PC-9 (cell line): ENCODE measurements at regions not wholly inside any gene's neighbourhood (a gene's known extent, or its start where the extent isn't known, plus 50 kb on each side); places are given as distances from the start of the nearest gene placed in this dataset.

Experiments used
- EZH2 ChIP-seq: fragments of 200-600 bp; sonication (generic); IDR thresholded peaks from 2 replicates; pipeline ENCODE4 v1.8.0; 2017; ENCODE audit warnings: antibody characterized with exemption, low read depth
- TF ChIP-seq, protein P1 (sequence below): fragments of 200-600 bp; sonication (generic); conservative IDR thresholded peaks from 2 replicates; pipeline ENCODE4 v1.6.1; 2017; ENCODE audit warnings: mixed run types, antibody characterized with exemption, mild to moderate bottlenecking, moderate library complexity

DNA sequence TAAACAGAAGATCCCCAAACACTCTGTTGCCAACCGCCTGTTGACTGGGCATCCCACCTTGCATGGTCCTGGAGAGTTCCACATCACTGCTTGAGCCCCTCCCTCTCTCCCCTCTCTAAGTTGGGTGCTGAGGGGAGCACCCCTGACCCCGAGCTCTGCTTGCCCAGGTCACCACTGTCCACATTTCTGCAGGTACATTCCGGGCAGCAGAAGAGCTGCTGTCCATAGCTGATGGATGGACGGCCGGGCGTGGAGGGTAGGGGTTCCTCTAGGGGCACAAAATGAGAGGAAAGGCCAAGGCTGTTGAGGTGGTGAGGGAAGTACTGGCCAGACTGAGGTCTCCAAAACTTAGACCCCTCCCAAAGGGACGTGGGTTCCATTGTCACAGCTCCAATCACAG, 227.4 kb upstream of the PPP2R2D start:
- TF ChIP-seq, protein P1, sequence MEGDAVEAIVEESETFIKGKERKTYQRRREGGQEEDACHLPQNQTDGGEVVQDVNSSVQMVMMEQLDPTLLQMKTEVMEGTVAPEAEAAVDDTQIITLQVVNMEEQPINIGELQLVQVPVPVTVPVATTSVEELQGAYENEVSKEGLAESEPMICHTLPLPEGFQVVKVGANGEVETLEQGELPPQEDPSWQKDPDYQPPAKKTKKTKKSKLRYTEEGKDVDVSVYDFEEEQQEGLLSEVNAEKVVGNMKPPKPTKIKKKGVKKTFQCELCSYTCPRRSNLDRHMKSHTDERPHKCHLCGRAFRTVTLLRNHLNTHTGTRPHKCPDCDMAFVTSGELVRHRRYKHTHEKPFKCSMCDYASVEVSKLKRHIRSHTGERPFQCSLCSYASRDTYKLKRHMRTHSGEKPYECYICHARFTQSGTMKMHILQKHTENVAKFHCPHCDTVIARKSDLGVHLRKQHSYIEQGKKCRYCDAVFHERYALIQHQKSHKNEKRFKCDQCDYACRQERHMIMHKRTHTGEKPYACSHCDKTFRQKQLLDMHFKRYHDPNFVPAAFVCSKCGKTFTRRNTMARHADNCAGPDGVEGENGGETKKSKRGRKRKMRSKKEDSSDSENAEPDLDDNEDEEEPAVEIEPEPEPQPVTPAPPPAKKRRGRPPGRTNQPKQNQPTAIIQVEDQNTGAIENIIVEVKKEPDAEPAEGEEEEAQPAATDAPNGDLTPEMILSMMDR, result no peak
- no peak for TF ChIP-seq EZH2
